HL-60 (cell line): ENCODE measurements at regions not wholly inside any gene's neighbourhood (a gene's known extent, or its start where the extent isn't known, plus 50 kb on each side); places are given as distances from the start of the nearest gene placed in this dataset.

Source experiments
- DNase-seq, 2 experiments: peaks; one replicate each; pipeline ENCODE4 v3.0.0-alpha.2; 2010 to 2020; ENCODE audit warnings: low read depth in 1 of 2, low spot score in 1 of 2
- H3K27ac ChIP-seq: fragments of 250-450 bp; sonication (Bioruptor Pico); replicated peaks from 2 replicates; pipeline ENCODE4 v1.5.1; 2020; ENCODE audit warnings: mild to moderate bottlenecking, moderate library complexity
- H3K27me3 ChIP-seq: fragments of 250-450 bp; sonication (Bioruptor Pico); 2 replicates; pipeline ENCODE4 v1.5.1; 2021; ENCODE audit warnings: mild to moderate bottlenecking, moderate library complexity; ENCODE audit not compliant: insufficient read depth, poor library complexity, severe bottlenecking
- H3K4me3 ChIP-seq: replicated peaks from 2 replicates; pipeline ENCODE4 v1.5.1; 2011; ENCODE audit warnings: mild to moderate bottlenecking, control low read depth, low read length; ENCODE audit not compliant: insufficient read depth
- GABPA ChIP-seq: IDR thresholded peaks from 2 replicates; pipeline ENCODE4 v1.6.1; 2012; ENCODE audit warnings: low read depth
- POLR2AphosphoS5 ChIP-seq: IDR thresholded peaks from 2 replicates; pipeline ENCODE4 v1.6.1; 2012; ENCODE audit warnings: low read depth
- SPI1 ChIP-seq: IDR thresholded peaks from 2 replicates; pipeline ENCODE4 v1.6.1; 2012; ENCODE audit warnings: low read depth, mild to moderate bottlenecking, borderline replicate concordance
- TF ChIP-seq, protein P1 (sequence below): IDR thresholded peaks from 2 replicates; pipeline ENCODE4 v1.6.1; 2012; ENCODE audit warnings: low read depth; ENCODE audit not compliant: insufficient replicate concordance
- TF ChIP-seq, protein P2 (sequence below): IDR thresholded peaks from one replicate; pipeline ENCODE4 v1.5.1; 2011; ENCODE audit warnings: low read length, control low read depth, inconsistent platforms; ENCODE audit not compliant: insufficient read depth

DNA sequence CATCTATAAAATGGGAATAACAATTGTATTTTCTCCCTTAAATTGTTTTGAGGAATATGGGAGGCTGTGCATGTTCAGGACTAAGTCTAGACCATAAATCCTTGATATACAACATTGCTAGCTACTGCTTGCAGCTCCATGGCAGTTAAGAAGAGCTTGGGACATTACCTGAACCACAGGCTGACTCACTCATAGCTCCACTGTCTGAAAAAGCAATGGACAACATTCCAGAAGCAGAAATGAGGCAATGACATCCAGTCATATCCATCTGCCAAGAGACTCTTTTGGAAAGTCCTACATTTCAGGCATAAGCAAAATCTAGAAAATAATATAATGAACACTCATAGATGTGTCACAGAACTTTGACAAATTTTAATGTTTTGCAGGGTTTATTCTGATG lies 167.3 kb upstream of the LEF1 start:
- DNase-seq, result no peak
- TF ChIP-seq POLR2AphosphoS5 (no peak), SPI1 (no peak), GABPA (no peak)
- H3K4me3 ChIP-seq, result no peak overlapping the region
- no peak overlapping the region for H3K27ac ChIP-seq
- H3K27me3 ChIP-seq, result no peaks in the 10 kb centered on the region

DNA sequence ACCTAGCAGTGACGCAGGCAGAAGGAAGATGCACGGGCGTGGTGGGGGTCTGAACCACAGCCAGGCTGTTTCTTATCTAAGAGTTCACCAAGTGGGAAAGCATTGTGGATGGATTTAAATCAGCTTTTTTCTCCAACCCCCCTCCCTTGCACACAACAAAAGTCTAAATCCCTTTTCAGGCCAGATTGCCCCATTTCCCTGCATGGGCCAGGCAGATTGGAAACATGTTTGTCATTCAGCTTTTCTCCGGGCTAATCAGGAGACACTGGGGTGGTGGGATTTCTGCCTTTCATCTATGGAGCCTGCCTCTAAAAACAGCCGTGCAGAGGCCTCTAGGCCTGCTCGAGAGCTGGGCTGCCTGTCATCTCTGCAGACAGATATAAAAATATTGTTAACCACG lies 166.3 kb upstream of the LEF1 start:
- DNase-seq, result no peak
- H3K27ac ChIP-seq, result no peak overlapping the region
- peaks cover 7% of the 10 kb centered on the region for H3K27me3 ChIP-seq
- TF ChIP-seq SPI1, result no peak
- TF ChIP-seq, protein P1, sequence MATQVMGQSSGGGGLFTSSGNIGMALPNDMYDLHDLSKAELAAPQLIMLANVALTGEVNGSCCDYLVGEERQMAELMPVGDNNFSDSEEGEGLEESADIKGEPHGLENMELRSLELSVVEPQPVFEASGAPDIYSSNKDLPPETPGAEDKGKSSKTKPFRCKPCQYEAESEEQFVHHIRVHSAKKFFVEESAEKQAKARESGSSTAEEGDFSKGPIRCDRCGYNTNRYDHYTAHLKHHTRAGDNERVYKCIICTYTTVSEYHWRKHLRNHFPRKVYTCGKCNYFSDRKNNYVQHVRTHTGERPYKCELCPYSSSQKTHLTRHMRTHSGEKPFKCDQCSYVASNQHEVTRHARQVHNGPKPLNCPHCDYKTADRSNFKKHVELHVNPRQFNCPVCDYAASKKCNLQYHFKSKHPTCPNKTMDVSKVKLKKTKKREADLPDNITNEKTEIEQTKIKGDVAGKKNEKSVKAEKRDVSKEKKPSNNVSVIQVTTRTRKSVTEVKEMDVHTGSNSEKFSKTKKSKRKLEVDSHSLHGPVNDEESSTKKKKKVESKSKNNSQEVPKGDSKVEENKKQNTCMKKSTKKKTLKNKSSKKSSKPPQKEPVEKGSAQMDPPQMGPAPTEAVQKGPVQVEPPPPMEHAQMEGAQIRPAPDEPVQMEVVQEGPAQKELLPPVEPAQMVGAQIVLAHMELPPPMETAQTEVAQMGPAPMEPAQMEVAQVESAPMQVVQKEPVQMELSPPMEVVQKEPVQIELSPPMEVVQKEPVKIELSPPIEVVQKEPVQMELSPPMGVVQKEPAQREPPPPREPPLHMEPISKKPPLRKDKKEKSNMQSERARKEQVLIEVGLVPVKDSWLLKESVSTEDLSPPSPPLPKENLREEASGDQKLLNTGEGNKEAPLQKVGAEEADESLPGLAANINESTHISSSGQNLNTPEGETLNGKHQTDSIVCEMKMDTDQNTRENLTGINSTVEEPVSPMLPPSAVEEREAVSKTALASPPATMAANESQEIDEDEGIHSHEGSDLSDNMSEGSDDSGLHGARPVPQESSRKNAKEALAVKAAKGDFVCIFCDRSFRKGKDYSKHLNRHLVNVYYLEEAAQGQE, result no peak
- no peak for TF ChIP-seq POLR2AphosphoS5
- TF ChIP-seq, protein P2, sequence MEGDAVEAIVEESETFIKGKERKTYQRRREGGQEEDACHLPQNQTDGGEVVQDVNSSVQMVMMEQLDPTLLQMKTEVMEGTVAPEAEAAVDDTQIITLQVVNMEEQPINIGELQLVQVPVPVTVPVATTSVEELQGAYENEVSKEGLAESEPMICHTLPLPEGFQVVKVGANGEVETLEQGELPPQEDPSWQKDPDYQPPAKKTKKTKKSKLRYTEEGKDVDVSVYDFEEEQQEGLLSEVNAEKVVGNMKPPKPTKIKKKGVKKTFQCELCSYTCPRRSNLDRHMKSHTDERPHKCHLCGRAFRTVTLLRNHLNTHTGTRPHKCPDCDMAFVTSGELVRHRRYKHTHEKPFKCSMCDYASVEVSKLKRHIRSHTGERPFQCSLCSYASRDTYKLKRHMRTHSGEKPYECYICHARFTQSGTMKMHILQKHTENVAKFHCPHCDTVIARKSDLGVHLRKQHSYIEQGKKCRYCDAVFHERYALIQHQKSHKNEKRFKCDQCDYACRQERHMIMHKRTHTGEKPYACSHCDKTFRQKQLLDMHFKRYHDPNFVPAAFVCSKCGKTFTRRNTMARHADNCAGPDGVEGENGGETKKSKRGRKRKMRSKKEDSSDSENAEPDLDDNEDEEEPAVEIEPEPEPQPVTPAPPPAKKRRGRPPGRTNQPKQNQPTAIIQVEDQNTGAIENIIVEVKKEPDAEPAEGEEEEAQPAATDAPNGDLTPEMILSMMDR, result no peak
- TF ChIP-seq GABPA, result no peak
- no peak overlapping the region for H3K4me3 ChIP-seq

DNA sequence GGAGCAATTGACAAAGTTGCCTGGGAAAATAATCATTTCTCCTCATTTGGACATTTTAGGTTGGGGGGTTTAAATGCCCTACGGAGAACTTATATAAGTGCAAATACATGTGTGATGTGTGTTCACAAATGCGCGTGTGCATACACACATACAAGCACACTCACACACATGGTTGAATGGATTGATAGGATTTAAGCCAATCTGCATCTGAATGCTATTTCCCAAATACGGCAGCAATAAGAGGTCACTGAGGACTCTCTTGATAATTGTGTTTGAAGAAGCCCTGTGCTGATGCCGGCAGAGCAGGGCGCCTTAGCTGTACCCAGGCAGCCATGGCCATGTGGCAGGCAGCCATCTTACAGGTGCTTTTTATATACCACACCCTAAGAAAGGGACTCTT lies 165.3 kb upstream of the LEF1 start:
- TF ChIP-seq SPI1, result no peak
- TF ChIP-seq, protein P2, result no peak
- no peak for TF ChIP-seq GABPA
- TF ChIP-seq, protein P1, result no peak
- TF ChIP-seq POLR2AphosphoS5, result no peak
- Histone ChIP-seq H3K4me3 (no peak overlapping the region), H3K27ac (no peak overlapping the region), H3K27me3 (peaks cover 7% of the 10 kb centered on the region)
- no peak for DNase-seq

DNA sequence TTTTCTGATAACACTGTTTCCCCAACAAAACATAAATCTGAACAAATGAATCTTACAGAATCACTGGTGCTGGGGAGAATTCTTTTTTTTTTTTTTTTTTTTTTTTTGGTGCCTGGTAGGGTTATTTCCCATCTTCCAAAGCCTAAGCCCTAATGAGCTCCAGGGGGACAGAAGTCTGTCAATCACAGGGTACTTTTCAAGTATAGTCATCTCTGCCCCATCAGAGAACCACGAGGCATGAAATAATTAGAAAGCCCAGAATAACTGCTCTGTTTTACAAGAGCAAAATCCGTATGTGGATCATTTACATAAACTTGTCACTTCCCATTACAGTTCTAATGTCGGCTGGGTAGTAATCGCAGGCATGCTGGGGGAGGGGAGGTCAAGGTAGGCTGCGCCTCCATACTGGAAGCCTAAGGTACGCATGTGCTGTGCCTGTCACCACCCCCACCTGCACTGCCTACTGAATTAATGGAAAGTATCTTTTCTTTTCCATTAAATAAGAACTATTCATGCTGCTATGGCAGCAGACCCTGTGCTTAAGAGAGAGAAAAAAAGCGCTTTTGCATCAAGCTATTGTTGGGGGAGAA lies 164.7 kb upstream of the LEF1 start:
- Histone ChIP-seq H3K4me3 (no peak overlapping the region), H3K27me3 (peaks cover 11% of the 10 kb centered on the region), H3K27ac (no peak overlapping the region)
- TF ChIP-seq GABPA (no peak), POLR2AphosphoS5 (no peak), SPI1 (no peak)
- TF ChIP-seq, protein P1, result no peak
- TF ChIP-seq, protein P2, result no peak
- no peak for DNase-seq
